ENCODE measurements at regions not wholly inside any gene's neighbourhood (a gene's known extent, or its start where the extent isn't known, plus 50 kb on each side); places are given as distances from the start of the nearest gene placed in this dataset.

- TF ChIP-seq CTCF (IDR thresholded peaks at IDR 0.05) (no peak), POLR2AphosphoS5 (IDR thresholded peaks at IDR 0.05) (no peak), POLR2A (IDR thresholded peaks at IDR 0.05) (no peak), EP300 (IDR thresholded peaks at IDR 0.05) (no peak)
These were observed 121.0 kb upstream of the IRF2BP2 start for GRCh38 chr1:234730770-234731568.
